ENCODE measurements at regions not wholly inside any gene's neighbourhood (a gene's known extent, or its start where the extent isn't known, plus 50 kb on each side); places are given as distances from the start of the nearest gene placed in this dataset.

- TF ChIP-seq, protein P1, sequence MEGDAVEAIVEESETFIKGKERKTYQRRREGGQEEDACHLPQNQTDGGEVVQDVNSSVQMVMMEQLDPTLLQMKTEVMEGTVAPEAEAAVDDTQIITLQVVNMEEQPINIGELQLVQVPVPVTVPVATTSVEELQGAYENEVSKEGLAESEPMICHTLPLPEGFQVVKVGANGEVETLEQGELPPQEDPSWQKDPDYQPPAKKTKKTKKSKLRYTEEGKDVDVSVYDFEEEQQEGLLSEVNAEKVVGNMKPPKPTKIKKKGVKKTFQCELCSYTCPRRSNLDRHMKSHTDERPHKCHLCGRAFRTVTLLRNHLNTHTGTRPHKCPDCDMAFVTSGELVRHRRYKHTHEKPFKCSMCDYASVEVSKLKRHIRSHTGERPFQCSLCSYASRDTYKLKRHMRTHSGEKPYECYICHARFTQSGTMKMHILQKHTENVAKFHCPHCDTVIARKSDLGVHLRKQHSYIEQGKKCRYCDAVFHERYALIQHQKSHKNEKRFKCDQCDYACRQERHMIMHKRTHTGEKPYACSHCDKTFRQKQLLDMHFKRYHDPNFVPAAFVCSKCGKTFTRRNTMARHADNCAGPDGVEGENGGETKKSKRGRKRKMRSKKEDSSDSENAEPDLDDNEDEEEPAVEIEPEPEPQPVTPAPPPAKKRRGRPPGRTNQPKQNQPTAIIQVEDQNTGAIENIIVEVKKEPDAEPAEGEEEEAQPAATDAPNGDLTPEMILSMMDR (IDR thresholded peaks at IDR 0.05; ENCODE audit: control insufficient read depth, insufficient read depth, low read depth, low read length, missing control alignments), result no peak
- DNase-seq (ENCODE audit: low read depth), result no peak
- H3K4me3 ChIP-seq (ENCODE audit: control insufficient read depth, low read depth, low read length), result no peak overlapping the region
Observed at GRCh38 chr1:116309090-116309870, 63.8 kb upstream of the ATP1A1 start.

GRCh38 chr1:116310180-116310579, 62.9 kb upstream of the ATP1A1 start:
- no peak for DNase-seq (ENCODE audit: low read depth)
- H3K4me3 ChIP-seq (ENCODE audit: control insufficient read depth, low read depth, low read length), result no peak overlapping the region
- TF ChIP-seq, protein P1 (IDR thresholded peaks at IDR 0.05; ENCODE audit: control insufficient read depth, insufficient read depth, low read depth, low read length, missing control alignments), result no peak

- H3K4me3 ChIP-seq (ENCODE audit: control insufficient read depth, low read depth, low read length), result no peak overlapping the region
- TF ChIP-seq, protein P1 (IDR thresholded peaks at IDR 0.05; ENCODE audit: control insufficient read depth, insufficient read depth, low read depth, low read length, missing control alignments), result no peak
- DNase-seq (ENCODE audit: low read depth), result no peak
Observed at GRCh38 chr1:116311193-116311592, 61.9 kb upstream of the ATP1A1 start.

- TF ChIP-seq, protein P1 (IDR thresholded peaks at IDR 0.05; ENCODE audit: control insufficient read depth, insufficient read depth, low read depth, low read length, missing control alignments), result no peak
- no peak for DNase-seq (ENCODE audit: low read depth)
- no peak overlapping the region for H3K4me3 ChIP-seq (ENCODE audit: control insufficient read depth, low read depth, low read length)
Observed at GRCh38 chr1:116311756-116312680, 61.0 kb upstream of the ATP1A1 start.

DNA sequence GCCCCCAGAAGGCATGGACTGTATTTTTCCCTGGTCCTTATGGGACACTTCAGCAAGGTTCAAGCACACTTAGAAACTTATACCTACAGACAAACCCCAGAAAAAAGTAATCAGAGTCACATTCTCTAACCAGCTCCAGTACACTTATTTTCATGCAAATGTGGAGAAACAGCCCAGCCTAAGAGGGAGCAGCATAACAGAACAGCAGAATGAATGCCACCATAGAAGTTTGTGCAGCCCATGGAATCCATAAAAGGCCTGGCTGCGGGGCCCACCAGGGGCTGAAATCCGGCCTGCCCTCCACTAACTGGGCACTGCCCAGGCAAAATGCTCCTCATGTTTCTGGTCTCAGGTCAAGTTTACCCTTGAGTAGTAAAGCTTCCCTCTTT, 60.4 kb upstream of the ATP1A1 start:
- TF ChIP-seq, protein P1 (IDR thresholded peaks at IDR 0.05; ENCODE audit: control insufficient read depth, insufficient read depth, low read depth, low read length, missing control alignments), result no peak
- no peak for DNase-seq (ENCODE audit: low read depth)
- H3K4me3 ChIP-seq (ENCODE audit: control insufficient read depth, low read depth, low read length), result no peak overlapping the region

- TF ChIP-seq, protein P1 (IDR thresholded peaks at IDR 0.05; ENCODE audit: control insufficient read depth, insufficient read depth, low read depth, low read length, missing control alignments), result no peak
- DNase-seq (ENCODE audit: low read depth), result no peak
Observed at GRCh38 chr1:116313776-116314175, 59.3 kb upstream of the ATP1A1 start.

More at GRCh38 chr1:116313776-116314175, 59.3 kb upstream of the ATP1A1 start:
- H3K4me3 ChIP-seq (ENCODE audit: control insufficient read depth, low read depth, low read length), result no peak overlapping the region
